Body of pancreas (tissue), 4 donors: ENCODE measurements at regions not wholly inside any gene's neighbourhood (a gene's known extent, or its start where the extent isn't known, plus 50 kb on each side); places are given as distances from the start of the nearest gene placed in this dataset.

Experiments used
- ATAC-seq: fragments of 150-250 bp; one replicate; pipeline ENCODE4 v1.9.1; 2016
- DNase-seq, 4 donors: peaks; one replicate each; pipeline ENCODE4 v3.0.0-alpha.2; 2019
- H3K27ac ChIP-seq, 4 donors: fragments of 200-600 bp; sonication (generic); 1 replicate in 3 of 4; 2 replicates in 1 of 4; pipeline versions ENCODE4 v1.5.1 to v1.6.1; 2016 to 2019; ENCODE audit warnings: mild to moderate bottlenecking in 1 of 4, mixed read lengths in 1 of 4, moderate library complexity in 1 of 4
- H3K27me3 ChIP-seq, 2 donors: fragments of 200-600 bp; sonication (generic); one replicate each; pipeline ENCODE4 v1.6.0; 2016; ENCODE audit warnings: mild to moderate bottlenecking in 1 of 2
- H3K36me3 ChIP-seq, 2 donors: fragments of 200-600 bp; sonication (generic); replicated peaks in 1 of 2; 2 replicates each; pipeline ENCODE4 v1.5.1; 2016; ENCODE audit warnings: low read depth in 2 of 2; ENCODE audit not compliant: insufficient read depth in 1 of 2
- H3K4me1 ChIP-seq: fragments of 200-600 bp; sonication (generic); one replicate; pipeline ENCODE4 v1.6.0; 2016
- H3K4me3 ChIP-seq, 2 donors: fragments of 200-600 bp; sonication (generic); 1 replicate in 1 of 2; 2 replicates in 1 of 2; pipeline ENCODE4 v1.5.1; 2016 to 2019
- H3K9me3 ChIP-seq, 3 donors: fragments of 200-600 bp; sonication (generic); 1 replicate in 2 of 3; 2 replicates in 1 of 3; pipeline ENCODE4 v1.5.1; 2016
- CTCF ChIP-seq, 7 experiments: fragments of 450-650 bp in 4 of 7; fragments of 200-600 bp in 3 of 7; sonication (generic) in 3 of 7; IDR thresholded peaks; one replicate each; pipeline ENCODE4 v1.5.1; 2016 to 2019; ENCODE audit warnings: antibody characterized with exemption in 7 of 7
- POLR2A ChIP-seq, 3 donors: fragments of 450-650 bp; IDR thresholded peaks; one replicate each; pipeline ENCODE4 v1.6.1; 2016; ENCODE audit warnings: antibody characterized with exemption in 3 of 3, mild to moderate bottlenecking in 2 of 3
- WGBS, 2 donors: methylation state at CpG; one replicate each; pipeline ENCODE4 v1.1.5; 2017; 5-methylcytosine and 5-hydroxymethylcytosine counted together
- intact Hi-C: fragments of 100-400 bp; cut with DNase I; formaldehyde crosslinking; loops from one replicate; pipeline ENCODE4 v1.15.1; 2023

GRCh38 chr9:107625383-107625984, 135.9 kb upstream of the KLF4 start:
- 88 to 91% methylated on average over 7 of the region's 7 CpGs for WGBS, 2 donors
- TF ChIP-seq CTCF (IDR thresholded peaks at IDR 0.05) (no peak), POLR2A (IDR thresholded peaks at IDR 0.05) (no peak)
- Histone ChIP-seq H3K4me1 (peaks cover 6% of the 10 kb centered on the region), H3K27me3 (no peaks in the 10 kb centered on the region), H3K9me3 (no peaks in the 10 kb centered on the region), H3K4me3 (no peak overlapping the region), H3K27ac (no peak overlapping the region), H3K36me3 (no peaks in the 10 kb centered on the region)
- intact Hi-C loops: no loop called here
- ATAC-seq: no peak
- no peak for DNase-seq

GRCh38 chr9:107624234-107624948, 134.8 kb upstream of the KLF4 start:
- ATAC-seq: no peak
- intact Hi-C loops: no loop called here
- H3K9me3 ChIP-seq: no peaks in the 10 kb centered on the region
- peaks cover 6% of the 10 kb centered on the region for H3K4me1 ChIP-seq
- no peak overlapping the region for H3K27ac ChIP-seq
- no peak for DNase-seq
- no peaks in the 10 kb centered on the region for H3K36me3 ChIP-seq
- no peak overlapping the region for H3K4me3 ChIP-seq
- WGBS, 2 donors: 75 to 84% methylated on average over 15 of the region's 15 CpGs
- H3K27me3 ChIP-seq: no peaks in the 10 kb centered on the region
- TF ChIP-seq CTCF (IDR thresholded peaks at IDR 0.05) (no peak), POLR2A (IDR thresholded peaks at IDR 0.05) (no peak)

DNA sequence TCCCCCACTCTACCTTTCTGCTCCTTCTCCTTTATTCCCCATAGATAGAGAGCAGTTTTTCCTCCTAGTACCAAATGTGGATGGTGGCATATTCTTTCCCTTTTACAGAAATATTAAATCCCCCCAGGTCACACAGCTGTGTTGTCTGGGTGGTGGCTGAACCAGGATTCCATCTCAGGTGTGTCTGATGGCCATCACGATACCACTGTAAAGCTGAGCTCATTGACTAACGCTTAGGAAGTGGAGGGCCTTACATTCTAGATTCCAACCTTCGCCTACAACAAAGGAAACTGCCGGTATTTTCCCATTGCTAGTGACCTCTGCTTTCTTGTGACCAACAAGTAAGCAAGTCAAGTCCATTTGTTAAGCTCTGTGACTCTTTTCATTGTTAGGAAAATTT, 131.9 kb upstream of the KLF4 start:
- no peak for TF ChIP-seq CTCF (IDR thresholded peaks at IDR 0.05)
- no peak for TF ChIP-seq POLR2A (IDR thresholded peaks at IDR 0.05)
- Histone ChIP-seq H3K36me3 (no peaks in the 10 kb centered on the region), H3K27ac (no peak overlapping the region), H3K27me3 (no peaks in the 10 kb centered on the region), H3K9me3 (no peaks in the 10 kb centered on the region), H3K4me1 (peaks cover 6% of the 10 kb centered on the region), H3K4me3 (no peak overlapping the region)
- no peak for DNase-seq
- intact Hi-C loops: no loop called here
- no peak for ATAC-seq
- WGBS, 2 donors: 85 to 95% methylated on average over 4 of the region's 4 CpGs

DNA sequence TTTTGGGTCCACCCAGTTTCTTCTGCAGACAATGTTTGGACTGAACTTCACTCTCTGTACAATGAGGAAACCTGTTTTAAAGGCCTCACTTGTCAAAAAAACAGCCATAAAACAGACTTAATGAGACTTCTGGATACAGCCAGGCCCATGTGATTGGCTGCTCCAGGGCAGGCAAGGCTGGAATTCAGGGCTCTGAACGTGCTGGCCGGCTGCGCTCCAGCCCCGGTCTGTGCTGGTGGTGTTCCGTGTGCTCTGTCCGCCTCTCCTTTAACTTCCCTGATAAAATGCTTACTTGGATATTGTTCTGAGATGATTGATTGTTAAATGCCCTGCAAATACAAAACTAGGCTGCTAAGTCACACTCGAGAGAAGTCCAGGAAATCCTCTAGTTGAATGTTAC, 131.2 kb upstream of the KLF4 start:
- Histone ChIP-seq H3K27me3 (no peaks in the 10 kb centered on the region), H3K36me3 (no peaks in the 10 kb centered on the region), H3K9me3 (no peaks in the 10 kb centered on the region), H3K4me1 (peaks cover 6% of the 10 kb centered on the region), H3K4me3 (no peak overlapping the region), H3K27ac (no peak overlapping the region)
- intact Hi-C loops: no loop called here
- ATAC-seq (peak; percentile 64), DNase-seq (peak in 2 of 4 donors; percentile 34 to 36)
- WGBS, 2 donors: 49 to 65% methylated on average over 5 to 7 of the region's 7 CpGs
- no peak for TF ChIP-seq POLR2A (IDR thresholded peaks at IDR 0.05)
- TF ChIP-seq CTCF (IDR thresholded peaks at IDR 0.05): no peak

DNA sequence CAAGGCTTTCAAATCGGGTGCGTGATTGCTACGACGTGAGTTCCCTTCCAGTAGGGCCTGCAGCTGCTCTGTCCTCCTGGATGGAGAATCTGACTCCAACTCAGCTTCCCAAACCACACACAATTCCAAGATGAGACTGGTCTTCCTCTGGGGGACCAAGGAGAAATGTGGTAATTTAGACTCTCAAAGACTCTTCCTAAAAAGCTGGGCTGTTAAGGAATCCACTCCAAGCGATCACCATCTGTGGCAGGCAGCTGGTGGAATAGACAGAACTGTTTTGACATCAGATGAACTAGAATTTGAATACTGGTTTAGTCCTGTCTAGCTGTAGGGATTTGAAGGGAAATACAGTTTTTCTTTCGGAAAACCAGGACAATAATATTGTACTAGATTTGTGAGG, 130.7 kb upstream of the KLF4 start:
- TF ChIP-seq POLR2A (IDR thresholded peaks at IDR 0.05): no peak
- no peak for TF ChIP-seq CTCF (IDR thresholded peaks at IDR 0.05)
- Histone ChIP-seq H3K4me3 (no peak overlapping the region), H3K36me3 (no peaks in the 10 kb centered on the region), H3K27me3 (no peaks in the 10 kb centered on the region), H3K4me1 (peaks cover 6% of the 10 kb centered on the region), H3K27ac (no peak overlapping the region), H3K9me3 (no peaks in the 10 kb centered on the region)
- intact Hi-C loops: no loop called here
- WGBS, 2 donors: 82 to 91% methylated on average over 6 of the region's 6 CpGs
- no peak for ATAC-seq
- no peak for DNase-seq
